NCI-H187 treated with DMSO at 0.1 percent for 48 hours (cell line): ENCODE measurements at regions not wholly inside any gene's neighbourhood (a gene's known extent, or its start where the extent isn't known, plus 50 kb on each side); places are given as distances from the start of the nearest gene placed in this dataset.

Source experiments
- DNase-seq: peaks from one replicate; lab custom pipeline; 2025; lab: John Stamatoyannopoulos, UW

DNA sequence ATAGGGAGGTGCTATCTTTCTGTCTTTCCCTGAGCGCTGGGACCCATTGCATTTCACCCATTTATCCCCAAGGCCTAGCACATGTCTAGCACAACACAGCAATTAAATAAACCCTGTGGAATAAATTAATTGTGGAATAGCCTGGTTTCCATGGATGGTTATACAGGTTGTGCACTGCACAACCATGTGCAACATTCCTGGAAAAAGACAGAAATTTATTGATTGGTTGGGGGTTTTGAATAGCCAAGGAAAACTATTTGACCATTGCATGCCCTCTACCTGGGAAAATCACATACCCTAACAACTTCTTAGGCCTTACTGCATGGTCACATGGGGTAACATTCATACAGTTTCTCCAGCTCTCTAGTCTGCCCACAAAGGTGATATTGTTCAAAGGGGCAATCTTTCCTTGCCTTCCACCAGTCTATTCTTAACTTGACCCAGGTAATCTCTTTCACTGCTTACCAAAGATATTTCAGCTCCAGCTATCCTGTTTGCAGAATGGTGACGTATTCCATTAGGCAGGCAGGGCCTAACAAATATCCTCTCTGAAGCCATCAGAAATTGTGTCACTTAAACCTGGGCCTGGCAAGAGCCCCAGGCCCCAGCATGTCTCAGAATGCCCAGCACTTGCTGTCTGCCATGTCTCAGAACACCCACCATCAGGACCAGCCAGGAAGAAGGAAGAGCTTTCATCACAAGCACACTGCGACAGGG is 157.9 kb upstream of the RAB4A start:
- DNase-seq: no peak

DNA sequence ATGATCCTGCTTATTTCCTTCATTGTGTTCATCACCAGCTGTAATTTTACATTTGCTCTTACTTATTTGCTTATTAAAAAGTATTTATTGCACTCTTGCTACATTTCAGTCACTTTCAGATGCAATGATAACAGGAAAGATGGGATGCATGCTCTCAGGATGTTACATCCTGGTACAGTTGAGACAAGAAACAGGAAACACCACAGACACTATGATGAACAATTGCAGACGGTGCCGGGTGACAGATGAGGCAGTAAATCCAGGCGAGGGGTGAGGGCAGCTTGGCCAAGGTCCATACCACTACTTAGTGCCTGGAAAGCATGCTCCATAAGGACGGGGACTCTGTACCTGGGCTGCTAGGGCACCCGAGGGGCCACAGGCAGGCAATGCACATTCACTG is 156.6 kb upstream of the RAB4A start:
- no peak for DNase-seq

GRCh38 chr1:229114850-229115365 is 156.0 kb upstream of the RAB4A start:
- DNase-seq: no peak

GRCh38 chr1:229116114-229116513 is 154.8 kb upstream of the RAB4A start:
- no peak for DNase-seq

DNA sequence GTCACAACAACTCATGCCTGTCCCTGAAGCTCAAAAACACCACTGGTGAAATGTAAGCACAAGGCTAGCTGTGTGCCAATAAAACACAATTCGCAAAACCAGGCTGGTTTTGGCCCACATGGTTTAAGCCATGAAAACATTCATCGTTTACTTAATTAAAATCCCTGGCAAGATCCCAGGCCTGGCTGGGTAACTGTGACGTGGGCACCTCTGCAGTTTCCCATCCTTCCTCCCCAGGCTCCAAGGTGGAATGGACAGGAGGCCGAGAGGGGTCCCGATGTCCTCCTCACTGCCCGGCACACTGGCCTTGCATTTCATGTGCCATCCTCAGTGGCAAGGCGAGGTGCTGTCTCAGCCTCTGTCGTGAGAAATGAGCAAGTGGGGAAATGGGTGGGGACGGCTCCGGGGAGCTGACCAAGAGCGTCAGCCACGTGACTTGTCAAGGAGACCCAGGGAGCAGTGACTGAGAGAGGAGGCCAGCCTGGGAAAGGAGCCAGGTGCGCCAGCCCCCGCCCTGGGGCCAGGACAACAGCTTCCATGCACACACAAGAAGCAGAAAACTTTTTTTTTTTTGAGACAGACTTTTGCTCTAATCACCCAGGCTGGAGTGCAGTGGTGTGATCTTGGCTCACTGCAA is 153.1 kb upstream of the RAB4A start:
- DNase-seq: no peak

DNA sequence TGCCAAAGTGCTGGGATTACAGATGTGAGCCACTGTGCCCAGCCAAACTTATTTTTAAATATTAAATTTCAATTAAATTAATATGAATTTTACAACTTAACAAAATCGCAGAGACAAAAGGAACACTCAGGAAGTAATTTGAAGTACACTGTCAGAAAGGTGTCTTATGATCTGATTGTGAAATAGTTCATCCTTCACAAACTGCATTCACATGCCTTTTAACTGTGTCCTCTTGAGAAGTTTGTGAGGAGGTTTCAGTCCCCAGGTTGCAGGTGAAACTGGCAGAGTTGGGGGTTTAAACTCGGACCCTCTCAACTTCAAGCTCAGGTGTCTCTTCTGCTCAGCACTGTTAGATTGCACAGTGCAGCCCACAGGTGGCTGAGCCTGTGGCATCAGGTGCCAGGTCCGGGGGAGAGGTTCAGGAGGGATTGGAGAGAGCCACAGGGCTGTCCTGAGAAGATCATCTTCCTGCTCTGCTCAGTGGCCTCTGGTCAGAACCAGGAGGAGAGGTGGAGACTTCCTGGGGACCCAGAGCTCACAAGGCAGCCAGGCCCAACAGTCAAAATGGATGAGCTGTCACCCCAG is 152.3 kb upstream of the RAB4A start:
- no peak for DNase-seq

- no peak for DNase-seq
Measured at GRCh38 chr1:229119161-229119560, 151.8 kb upstream of the RAB4A start.

DNA sequence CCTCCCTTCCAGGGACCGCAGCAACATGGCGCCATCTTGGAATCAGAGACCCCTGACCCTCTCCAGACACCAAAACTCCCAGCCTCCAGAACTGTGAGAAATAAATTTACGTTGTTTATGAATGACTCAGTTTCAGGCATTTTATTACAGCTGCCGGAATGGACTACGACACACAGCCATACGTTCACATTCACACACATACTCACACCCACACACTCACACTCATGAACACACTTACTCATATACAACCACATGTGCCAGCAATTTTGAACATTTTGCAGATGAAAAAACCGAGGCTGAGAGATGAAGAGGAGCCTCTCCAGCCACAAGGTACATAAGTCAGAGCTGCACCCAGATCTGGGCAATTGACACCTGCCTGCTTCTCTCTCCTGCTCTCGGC is 151.0 kb upstream of the RAB4A start:
- DNase-seq: no peak

GRCh38 chr1:229121845-229122436 is 149.0 kb upstream of the RAB4A start:
- DNase-seq: no peak

DNA sequence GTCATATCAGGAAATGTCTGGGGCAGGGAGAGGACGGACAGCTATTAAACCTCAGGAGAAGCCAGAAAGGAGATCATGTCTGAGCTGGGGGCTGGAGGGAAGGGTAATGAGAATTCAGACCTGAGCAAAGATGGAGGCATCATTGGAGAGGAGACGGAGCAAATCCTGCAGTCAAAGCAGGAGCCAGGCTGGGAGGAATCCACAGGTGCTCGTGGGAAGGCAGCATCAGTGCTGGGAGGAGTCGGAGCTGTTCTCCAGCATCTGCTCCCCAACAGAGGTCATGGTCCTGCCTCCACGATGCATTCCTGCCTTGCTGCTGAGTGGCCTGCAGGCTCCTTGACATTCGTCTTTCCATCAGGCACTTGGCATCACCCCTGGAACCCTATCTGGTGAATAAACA is 148.3 kb upstream of the RAB4A start:
- no peak for DNase-seq

DNA sequence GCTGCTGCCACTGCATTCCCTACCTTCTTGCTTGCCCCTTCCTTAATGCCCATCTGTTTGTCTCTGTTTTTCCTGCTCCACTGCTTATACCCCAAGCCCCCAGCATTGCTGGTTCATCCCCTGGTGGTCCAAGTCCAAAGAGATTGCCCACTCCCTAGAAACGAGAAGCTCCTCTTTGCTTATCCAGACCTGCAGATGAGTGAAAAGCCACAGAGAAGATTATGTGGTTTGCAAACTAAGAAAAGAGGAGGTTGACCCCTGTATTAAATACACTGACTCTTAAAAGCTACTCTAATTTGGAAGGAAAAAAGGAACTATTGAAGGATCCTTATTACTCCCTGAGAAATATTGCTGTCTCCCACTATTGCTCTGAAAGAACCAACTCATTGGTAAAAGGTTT is 146.8 kb upstream of the RAB4A start:
- no peak for DNase-seq

DNA sequence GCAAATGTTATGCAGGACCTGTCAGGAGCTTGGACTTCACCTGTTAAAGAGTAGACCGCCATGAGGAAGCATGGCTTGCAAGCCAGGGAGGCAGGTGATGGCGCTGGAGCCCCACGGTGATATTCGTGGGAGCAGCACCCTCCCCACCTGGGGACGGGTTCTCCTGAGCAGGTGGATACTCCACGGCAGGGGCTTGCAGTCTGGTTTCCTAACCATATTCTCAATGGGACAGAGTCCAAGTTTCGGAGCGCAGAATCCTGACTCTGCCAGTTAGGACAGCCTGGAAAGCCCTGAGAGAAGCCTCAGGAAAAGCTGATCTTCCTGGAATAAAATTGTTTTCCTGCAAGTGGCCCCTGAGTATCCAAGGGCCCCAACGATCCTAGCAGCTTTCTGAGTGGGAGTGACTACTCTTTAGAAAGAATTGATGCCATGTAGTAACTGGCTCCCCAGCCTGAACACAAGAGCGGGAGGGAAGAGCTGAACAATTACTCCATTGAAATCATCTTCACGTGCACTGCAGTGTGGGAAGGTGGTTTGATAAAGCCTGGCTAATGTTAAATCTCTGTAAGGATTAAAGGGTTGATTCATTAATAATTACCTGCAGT is 146.3 kb upstream of the RAB4A start:
- DNase-seq: no peak

DNA sequence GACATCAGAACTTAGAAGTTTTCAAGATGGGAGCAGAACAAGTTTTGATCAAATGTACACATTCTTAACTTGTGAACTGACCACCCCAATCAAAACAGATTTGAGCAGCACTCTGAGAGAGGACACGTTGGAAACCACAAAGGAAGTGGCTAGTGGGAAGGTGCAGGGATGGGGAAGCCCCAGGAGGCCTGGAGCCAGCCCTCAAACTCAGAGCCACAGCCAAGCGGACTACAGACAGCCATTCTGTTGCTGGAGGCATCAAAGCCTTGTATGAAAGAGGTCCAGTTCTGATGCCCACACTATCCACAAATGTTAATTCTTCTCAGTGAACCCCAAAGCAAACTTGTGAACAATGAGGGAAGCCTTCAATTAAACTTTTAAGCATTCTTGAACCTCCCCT is 143.6 kb upstream of the RAB4A start:
- DNase-seq: no peak

DNA sequence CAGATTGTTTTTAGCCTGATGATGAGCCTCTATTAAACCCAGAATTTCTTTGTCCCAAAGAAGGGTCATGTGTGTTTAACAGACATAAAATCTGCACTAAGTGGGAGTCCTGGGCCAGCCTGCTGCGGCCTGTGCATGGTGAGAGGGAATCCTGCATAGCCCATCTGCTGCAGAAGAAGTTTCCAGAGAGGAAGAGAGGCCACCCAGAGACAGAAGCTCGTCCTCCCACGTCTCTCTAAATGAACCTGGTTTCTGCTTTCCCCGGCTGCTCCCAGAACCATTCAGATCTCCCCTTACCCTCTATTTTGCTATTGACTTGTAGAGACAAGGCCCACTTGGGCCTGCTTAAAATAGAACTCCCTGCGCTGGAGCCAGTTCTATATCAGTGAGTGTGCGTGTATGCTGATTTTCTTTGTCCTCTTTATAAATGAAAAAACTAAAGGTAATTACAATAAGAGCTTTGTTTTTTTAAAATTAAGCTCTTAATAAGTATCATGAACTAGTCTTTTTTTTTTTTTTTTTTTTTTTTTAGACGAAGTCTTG is 142.8 kb upstream of the RAB4A start:
- no peak for DNase-seq

- DNase-seq: no peak
Measured at GRCh38 chr1:229129301-229130027, 141.4 kb upstream of the RAB4A start.

- DNase-seq: no peak
Measured at GRCh38 chr1:229130028-229130668, 140.8 kb upstream of the RAB4A start.

DNA sequence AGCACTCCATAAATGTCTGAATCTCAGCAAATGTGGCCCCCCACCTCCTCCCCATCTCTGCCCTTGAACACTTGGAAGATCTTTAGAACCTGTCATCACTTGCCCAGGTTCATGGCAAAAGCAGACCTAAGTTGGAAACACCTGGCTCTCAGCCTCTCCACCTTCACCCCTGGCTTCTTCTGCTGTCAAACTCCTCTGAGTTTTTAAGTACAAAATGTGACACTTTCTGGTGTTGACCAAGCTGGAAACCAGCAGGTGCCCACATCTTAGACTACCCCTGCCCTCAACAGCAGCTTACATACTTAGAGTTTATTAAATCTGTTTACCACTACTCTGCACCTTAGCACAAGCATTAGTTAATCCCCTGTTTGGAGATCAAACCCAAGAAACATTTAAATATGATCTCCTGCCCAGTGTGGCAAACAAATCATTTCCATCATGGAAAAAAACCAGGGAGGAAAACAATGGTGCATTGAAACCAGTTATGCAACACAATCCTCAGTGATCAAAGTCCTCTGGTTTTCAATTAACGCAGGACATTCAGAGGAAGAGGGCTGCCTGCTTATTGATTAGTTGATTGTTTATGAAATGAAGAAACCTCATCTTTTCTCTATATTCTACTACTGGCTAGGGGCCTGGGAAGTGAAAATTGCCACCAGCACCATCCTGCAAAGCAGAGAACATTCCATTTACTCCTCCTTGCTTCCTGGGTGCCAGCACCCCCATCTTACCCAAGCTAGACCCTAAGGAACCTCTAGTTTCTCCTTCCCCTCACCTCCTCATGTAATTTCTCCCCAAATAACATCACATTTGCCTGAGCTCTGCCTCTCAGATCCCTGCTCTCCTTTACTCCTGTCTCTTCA is 139.4 kb upstream of the RAB4A start:
- DNase-seq: no peak

GRCh38 chr1:229132106-229132443 is 138.8 kb upstream of the RAB4A start:
- no peak for DNase-seq

DNA sequence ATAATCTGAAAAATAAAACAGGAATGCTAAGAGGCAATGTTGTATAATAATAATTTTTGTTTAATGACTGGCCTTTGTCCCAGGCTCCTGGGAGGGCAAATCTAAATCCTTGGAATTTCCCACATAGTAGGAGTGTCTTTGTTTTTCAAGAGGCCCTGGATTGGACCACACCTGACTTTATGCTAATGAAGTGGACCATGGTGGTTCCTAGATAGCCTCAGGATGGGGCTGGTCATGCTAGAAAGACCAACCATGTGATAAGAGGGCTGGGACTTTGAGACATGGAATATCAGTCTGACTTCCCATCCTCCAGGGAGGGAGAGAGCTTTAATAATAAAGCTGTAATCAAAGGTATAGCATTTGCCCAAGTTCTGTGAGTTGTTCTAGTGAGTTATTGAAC is 138.2 kb upstream of the RAB4A start:
- no peak for DNase-seq

DNA sequence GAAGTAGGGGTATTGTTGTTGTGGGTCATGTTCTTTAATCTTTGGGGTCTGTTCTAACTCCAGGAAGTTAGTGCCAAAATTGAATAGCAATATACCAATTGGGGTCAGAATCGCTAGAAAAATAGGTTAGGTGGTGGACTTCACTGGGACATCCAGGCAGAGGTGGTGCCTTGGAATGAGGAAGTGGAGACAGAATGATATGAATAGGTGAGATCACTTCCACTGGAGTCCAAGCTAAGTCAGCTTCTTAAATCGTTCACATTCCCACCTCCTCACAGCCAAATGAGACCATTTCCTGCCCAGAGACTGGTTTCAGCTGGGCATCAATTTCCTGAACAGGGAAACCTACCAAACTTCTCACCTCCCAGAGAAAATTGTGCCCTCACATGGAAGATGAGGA is 137.8 kb upstream of the RAB4A start:
- no peak for DNase-seq
